Left cardiac atrium (tissue), 4 donors: ENCODE measurements at regions not wholly inside any gene's neighbourhood (a gene's known extent, or its start where the extent isn't known, plus 50 kb on each side); places are given as distances from the start of the nearest gene placed in this dataset.

Experiments used
- ATAC-seq, 2 donors: fragments of 200-7000 bp; cut with Tn5 transposase; one replicate each; pipeline ENCODE4 v1.9.1; 2020; ENCODE audit warnings: mild to moderate bottlenecking in 2 of 2, moderate library complexity in 2 of 2
- DNase-seq: peaks from one replicate; pipeline ENCODE4 v3.0.0-alpha.2; 2020
- intact Hi-C, 2 donors: fragments of 100-400 bp; cut with DNase I; formaldehyde crosslinking; loops; one replicate each; pipeline versions ENCODE4 v1.14.1 to v1.15.1; 2022 to 2023
- donor health status: DM: no; HTN: yes; CAD: no.
- donor health status: DM: no; HTN: yes; CAD: no; lungs with severe emphysema.
- donor health status: DM: yes; HTN: yes; CAD: no.
- donor health status: Dilated cardiomyopathy.

- DNase-seq: no peak
- ATAC-seq: no peak
- intact Hi-C loops: no loop called here
Observed at GRCh38 chr21:38037416-38037815, 121.2 kb upstream of the KCNJ6 start.

- intact Hi-C loops: no loop called here
- ATAC-seq (no peak), DNase-seq (no peak)
Observed at GRCh38 chr21:38039369-38039768, 123.1 kb upstream of the KCNJ6 start.

GRCh38 chr21:38039841-38040240 is 123.6 kb upstream of the KCNJ6 start:
- intact Hi-C loops: no loop called here
- ATAC-seq: no peak
- no peak for DNase-seq

- ATAC-seq: no peak
- no peak for DNase-seq
- intact Hi-C loops: no loop called here
Observed at GRCh38 chr21:38041493-38041892, 125.2 kb upstream of the KCNJ6 start.

- intact Hi-C loops: no loop called here
- no peak for ATAC-seq
- no peak for DNase-seq
Observed at GRCh38 chr21:38042246-38042645, 126.0 kb upstream of the KCNJ6 start.

GRCh38 chr21:38048167-38048566 is 131.9 kb upstream of the KCNJ6 start:
- ATAC-seq: no peak
- intact Hi-C loops: no loop called here
- no peak for DNase-seq

GRCh38 chr21:38054334-38054733 is 138.1 kb upstream of the KCNJ6 start:
- no peak for DNase-seq
- intact Hi-C loops: no loop called here
- ATAC-seq: no peak

GRCh38 chr21:38056481-38056880 is 140.2 kb upstream of the KCNJ6 start:
- ATAC-seq: no peak

GRCh38 chr21:38057626-38058025 is 141.4 kb upstream of the KCNJ6 start:
- DNase-seq (no peak), ATAC-seq (no peak)
- intact Hi-C loops: no loop called here

More at GRCh38 chr21:38056481-38056880, 140.2 kb upstream of the KCNJ6 start:
- intact Hi-C loops: no loop called here
- DNase-seq: no peak

GRCh38 chr21:38060533-38060932 is 144.3 kb upstream of the KCNJ6 start:
- no peak for DNase-seq
- intact Hi-C loops: no loop called here
- no peak for ATAC-seq

GRCh38 chr21:38067086-38067739 is 151.0 kb upstream of the KCNJ6 start:
- no peak for DNase-seq
- ATAC-seq: no peak
- intact Hi-C loops: no loop called here

- intact Hi-C loops: no loop called here
- ATAC-seq (no peak), DNase-seq (no peak)
Observed at GRCh38 chr21:38072489-38072888, 156.2 kb upstream of the KCNJ6 start.

- DNase-seq (no peak), ATAC-seq (no peak)
- intact Hi-C loops: no loop called here
Observed at GRCh38 chr21:38075833-38076587, 159.8 kb upstream of the KCNJ6 start.

- intact Hi-C loops: no loop called here
- peak in 1 of 2 donors; percentile 27 for ATAC-seq
- DNase-seq: no peak
Observed at GRCh38 chr21:38077569-38077968, 161.3 kb upstream of the KCNJ6 start.

GRCh38 chr21:38080888-38081287 is 164.6 kb upstream of the KCNJ6 start:
- intact Hi-C loops: no loop called here
- DNase-seq: no peak

GRCh38 chr21:38081708-38082107 is 165.5 kb upstream of the KCNJ6 start:
- DNase-seq (no peak), ATAC-seq (no peak)
- intact Hi-C loops: no loop called here

More at GRCh38 chr21:38080888-38081287, 164.6 kb upstream of the KCNJ6 start:
- peak; percentile 65 to 68 for ATAC-seq

GRCh38 chr21:38082936-38083485 is 166.8 kb upstream of the KCNJ6 start:
- intact Hi-C loops: no loop called here
- DNase-seq (no peak), ATAC-seq (no peak)

- ATAC-seq (no peak), DNase-seq (no peak)
- intact Hi-C loops: no loop called here
Observed at GRCh38 chr21:38083535-38083934, 167.3 kb upstream of the KCNJ6 start.

GRCh38 chr21:38086580-38086979 is 170.2 kb upstream of the KCNJ15 start:
- DNase-seq: no peak
- no peak for ATAC-seq
- intact Hi-C loops: no loop called here

- no peak for DNase-seq
- ATAC-seq: no peak
- intact Hi-C loops: no loop called here
Observed at GRCh38 chr21:38088916-38089762, 167.7 kb upstream of the KCNJ15 start.
